T follicular helper cell (primary cell): ENCODE measurements at regions not wholly inside any gene's neighbourhood (a gene's known extent, or its start where the extent isn't known, plus 50 kb on each side); places are given as distances from the start of the nearest gene placed in this dataset.
"Not testable (repeated sequence)": the region's sequence is repeated elsewhere in the genome, so short reads cannot be mapped to it uniquely, and the experiment has no call there.

Experiments used
- DNase-seq: peaks from one replicate; pipeline ENCODE4 v3.0.0-alpha.2; 2020; ENCODE audit warnings: low read depth

DNA sequence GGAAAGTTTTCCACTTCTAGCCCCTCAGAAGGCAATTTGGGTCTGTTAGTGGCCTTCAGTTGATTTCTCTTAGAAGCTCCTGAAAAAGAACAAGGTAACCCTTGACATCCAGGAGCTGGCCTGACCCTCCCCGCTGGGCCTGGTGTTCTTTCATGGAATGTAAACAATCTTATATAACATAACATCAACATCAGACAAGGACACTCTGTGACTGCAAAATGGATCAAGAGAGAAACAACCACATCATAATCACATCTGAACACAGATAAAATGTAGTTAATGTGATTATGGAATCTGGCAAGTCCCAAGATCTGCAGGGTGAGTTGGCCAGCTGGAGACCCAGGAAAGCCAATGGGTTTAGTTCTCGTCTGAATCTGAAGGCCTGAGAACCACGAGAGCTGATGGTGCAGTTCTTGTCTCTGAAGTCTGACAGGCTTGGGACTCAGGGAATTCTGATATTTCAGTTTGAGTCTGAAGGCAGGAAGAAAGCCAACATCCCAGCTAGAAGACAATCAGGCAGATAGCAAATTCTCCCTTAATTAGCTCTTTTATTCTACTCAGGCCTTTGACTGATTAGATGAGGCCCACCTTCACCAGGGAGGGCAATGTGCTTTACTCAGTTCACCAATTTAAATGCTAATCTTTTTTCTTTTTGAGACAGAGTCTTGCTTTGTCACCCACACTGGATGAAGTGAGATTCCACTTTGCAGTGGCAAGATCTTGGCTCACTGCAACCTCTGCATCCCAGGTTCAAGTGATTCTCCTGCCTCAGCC is 91.4 kb upstream of the NAMPT start:
- no peak for DNase-seq

DNA sequence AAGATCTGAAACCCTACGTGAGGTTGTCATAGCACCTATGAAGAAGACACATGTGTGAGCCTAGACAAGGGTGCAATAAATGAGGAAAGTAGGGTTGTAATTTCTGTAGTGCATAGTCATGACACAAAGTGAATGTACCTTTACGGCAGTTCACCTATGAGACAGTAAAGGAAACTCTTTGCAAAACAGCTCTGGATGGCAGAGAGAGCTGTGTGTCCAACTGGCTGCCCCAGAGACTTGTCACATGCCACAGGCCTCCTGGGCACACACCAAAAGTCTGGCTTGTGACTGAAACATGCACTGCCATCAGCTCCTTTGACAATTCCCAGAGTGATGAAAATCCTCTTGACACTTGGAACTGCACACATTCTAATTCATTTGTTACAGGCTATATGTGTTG is 90.7 kb upstream of the NAMPT start:
- DNase-seq: no peak

GRCh38 chr7:106374437-106374836 is 89.7 kb upstream of the NAMPT start:
- no peak for DNase-seq

GRCh38 chr7:106372595-106373318 is 88.0 kb upstream of the NAMPT start:
- no peak for DNase-seq

DNA sequence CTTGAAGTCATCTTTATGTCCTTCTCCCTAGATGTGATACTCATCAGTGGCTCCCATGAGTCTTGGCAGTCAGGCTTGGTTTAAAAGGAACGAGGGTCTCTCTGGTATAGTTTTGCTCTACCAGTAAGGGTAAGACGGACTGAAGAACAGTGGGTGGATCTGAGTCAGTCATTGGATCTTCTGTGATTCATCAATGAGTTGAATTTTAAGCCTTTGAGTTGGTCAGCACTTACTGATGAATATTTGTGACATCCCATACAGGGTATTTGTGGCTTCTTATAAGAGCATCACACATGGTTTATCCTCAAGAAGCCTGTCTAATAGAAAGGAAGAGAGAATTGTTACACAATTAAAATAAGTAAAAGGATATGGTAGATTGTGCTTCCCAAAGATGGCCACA is 87.3 kb upstream of the NAMPT start:
- no peak for DNase-seq

- no peak for DNase-seq
These were observed 86.8 kb upstream of the NAMPT start for GRCh38 chr7:106371629-106372028.

DNA sequence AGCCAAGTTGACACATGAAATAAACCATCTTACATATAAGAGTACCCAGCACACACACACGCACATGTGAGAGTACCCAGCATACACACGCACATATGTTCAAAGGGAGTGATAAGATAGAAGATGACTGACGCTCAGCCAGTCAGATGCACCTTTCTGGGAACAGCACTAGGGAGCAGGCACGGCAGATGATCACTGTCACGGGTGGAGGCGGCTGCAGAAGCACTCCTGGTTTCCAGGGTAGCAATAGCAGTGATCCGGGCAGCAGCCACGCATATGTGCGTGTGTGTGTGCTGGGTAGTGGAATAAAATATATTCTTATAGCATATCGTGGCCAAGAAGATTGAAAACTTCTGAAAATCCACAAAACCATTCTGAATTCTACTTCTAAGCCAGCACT is 85.8 kb upstream of the NAMPT start:
- no peak for DNase-seq

- DNase-seq: no peak
These were observed 85.0 kb upstream of the NAMPT start for GRCh38 chr7:106369816-106370215.

DNA sequence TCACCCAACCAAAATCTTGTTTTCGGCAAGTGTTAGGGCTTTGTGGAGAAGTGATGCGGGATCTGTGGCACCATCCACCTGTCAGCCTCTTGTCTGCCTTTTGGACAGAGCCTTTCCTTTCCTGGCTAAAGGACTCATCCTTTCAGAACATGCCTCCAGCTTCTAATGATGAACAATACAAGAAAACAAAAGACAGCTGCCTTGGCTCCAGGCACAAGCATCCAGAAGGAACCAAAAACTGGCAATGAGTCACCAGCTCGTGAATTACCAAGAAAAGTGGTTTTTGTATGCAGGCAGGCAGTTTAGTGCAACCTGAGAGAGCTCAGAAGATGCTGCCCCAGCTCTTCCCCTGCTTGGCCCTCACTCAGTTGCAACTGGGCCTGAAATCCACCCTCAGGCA is 84.6 kb upstream of the NAMPT start:
- no peak for DNase-seq

DNA sequence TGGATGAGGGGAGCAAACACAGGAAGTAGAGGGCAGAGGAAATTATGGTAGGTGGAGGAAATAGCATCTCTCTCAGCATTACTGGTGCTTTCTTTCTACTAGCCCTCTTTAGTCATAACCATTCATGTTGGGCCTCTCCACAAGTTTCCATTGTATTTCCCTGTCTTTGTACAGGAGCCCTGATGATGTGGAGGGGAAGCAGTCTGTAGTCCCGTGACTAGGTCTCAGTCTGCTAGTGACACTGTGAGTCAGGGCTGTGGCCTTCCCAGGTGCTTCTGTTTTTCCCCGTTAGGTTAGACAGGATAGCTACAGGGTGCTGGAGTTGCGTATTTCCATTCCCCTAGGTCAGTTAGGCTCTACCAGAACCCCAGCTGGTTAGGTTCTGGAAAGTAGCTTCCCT is 82.9 kb upstream of the NAMPT start:
- no peak for DNase-seq

DNA sequence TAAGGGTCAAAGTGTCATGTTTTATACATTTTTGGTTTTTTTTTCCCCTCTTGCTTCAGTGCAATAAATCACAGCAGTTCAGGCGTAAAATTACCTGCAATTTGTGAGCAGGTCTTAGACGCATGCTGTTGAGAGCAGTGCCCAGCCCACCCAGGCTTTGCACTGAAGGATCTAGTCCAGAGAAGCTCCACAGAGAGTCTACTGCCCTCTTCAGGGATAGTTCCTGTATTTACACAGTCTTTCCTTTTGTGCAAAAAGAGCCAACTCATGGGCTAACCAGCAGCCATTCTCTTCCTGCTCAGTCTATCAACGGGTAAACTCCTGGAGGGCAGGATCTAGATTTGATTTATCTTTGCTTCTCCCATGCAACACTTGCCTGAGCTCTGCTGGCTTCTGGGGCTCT is 82.2 kb upstream of the NAMPT start:
- DNase-seq: no peak

- DNase-seq: no peak
These were observed 80.6 kb upstream of the NAMPT start for GRCh38 chr7:106365252-106366005.

DNA sequence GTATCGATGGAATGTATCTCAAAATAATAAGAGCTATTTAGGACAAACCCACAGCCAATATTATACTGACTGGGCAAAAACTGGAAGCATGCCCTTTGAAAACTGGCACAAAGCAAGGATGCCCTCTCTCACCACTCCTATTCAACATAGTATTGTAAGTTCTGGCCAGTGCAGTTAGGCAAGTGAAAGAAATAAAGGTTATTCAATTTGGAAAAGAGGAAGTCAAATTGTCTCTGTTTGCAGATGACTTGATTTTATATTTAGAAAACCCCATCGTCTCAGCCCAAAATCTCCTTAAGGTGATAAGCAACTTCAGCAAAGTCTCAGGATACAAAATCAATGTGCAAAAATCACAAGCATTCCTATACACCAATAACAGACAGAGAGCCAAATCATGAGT is 77.7 kb upstream of the NAMPT start:
- DNase-seq: not testable (repeated sequence)

GRCh38 chr7:106358103-106358663 is 73.4 kb upstream of the NAMPT start:
- no peak for DNase-seq

DNA sequence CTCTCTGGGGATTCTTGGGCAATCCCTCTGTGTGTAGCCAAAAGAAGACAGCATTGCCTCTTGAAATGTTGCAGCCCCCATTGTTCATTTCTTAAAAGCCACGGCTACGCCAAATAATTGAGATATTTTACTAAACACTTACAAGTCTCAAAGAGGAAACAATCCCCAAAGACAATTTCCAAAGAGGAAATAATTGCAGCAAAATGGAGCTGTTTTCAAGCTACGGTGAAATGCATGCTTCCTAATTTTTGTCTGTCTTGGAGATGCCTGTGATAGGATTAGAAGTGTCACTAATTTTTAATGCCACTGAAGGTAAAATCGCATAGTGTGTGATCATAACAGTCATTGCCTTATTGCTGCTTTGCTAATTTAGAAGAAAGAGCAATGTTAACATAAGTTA is 72.9 kb upstream of the NAMPT start:
- DNase-seq: no peak

DNA sequence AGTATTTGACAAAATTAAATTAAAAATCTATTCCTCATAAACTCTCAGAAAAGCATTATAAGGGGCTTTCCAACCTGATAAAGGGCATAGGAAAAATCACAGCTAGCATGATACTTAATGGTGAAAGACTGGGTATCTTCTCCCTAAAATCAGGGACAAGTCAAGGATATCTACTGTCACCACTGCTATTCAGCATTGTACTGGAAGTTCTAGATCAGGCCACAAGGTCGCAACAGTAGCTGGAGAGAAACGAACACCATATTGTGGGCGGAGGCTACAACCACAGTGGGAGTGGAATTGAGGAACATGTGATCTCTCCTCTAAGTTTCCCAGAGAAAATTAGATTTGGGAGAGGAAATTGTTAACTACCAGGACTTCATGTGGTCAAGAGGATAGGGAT is 70.0 kb upstream of the NAMPT start:
- DNase-seq: no peak

- DNase-seq: no peak
These were observed 69.2 kb upstream of the NAMPT start for GRCh38 chr7:106353944-106354343.

DNA sequence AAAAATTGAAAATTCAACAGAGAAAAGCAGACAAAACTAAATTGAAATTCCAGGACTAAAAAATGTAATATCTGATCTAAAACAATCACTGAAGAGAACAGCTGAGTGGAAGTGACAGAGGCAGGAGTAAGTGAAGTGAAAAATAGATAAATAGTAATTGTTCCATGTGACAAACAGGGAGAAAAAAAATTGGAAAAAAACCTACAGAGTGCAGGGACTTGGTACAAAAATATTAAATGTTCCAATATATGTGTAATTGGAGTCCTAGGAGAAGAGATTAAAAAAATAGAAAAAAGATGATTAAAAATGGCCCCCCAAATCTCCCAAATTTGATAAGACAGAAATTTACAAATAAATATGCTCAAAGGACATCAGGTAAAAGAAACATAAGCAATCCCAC is 63.4 kb upstream of the NAMPT start:
- DNase-seq: no peak

- DNase-seq: no peak
These were observed 62.5 kb upstream of the NAMPT start for GRCh38 chr7:106347229-106347833.

GRCh38 chr7:106346678-106347217 is 62.0 kb upstream of the NAMPT start:
- peak; percentile 45 for DNase-seq

- DNase-seq: no peak
These were observed 61.4 kb upstream of the NAMPT start for GRCh38 chr7:106346167-106346677.
